ENCODE measurements at regions not wholly inside any gene's neighbourhood (a gene's known extent, or its start where the extent isn't known, plus 50 kb on each side); places are given as distances from the start of the nearest gene placed in this dataset.

DNA sequence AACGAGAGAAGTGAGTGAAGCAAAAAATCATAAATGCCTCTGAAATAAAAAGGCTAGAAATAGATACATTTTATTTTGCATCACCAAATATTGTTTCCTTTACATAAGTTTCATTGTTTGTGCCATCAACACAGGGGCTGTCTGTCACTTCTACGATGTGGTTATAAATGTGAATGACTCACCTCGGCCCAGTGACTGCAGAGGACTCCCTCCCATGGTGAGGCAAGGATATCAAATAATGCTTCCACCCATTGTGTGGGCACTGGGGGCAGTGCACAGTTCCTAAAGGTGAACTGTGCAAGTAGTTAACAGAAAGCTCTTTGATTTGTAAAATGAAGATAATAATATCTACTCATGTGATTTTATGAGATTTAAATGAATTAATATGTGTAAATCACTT, 230.3 kb upstream of the NEIL3 start:
- TF ChIP-seq CTCF (IDR thresholded peaks at IDR 0.05; ENCODE audit: low read depth, low read length, poor library complexity, severe bottlenecking) (no peak), EZH2phosphoT487 (IDR thresholded peaks at IDR 0.05; ENCODE audit: borderline replicate concordance, low read length) (no peak)
